DND-41 (cell line): ENCODE measurements at regions not wholly inside any gene's neighbourhood (a gene's known extent, or its start where the extent isn't known, plus 50 kb on each side); places are given as distances from the start of the nearest gene placed in this dataset.

Experiments
- ATAC-seq: fragments of 200-7000 bp; cut with Tn5 transposase; 3 replicates; pipeline ENCODE4 v1.9.1; 2021; ENCODE audit warnings: low read depth; ENCODE audit not compliant: insufficient read depth
- DNase-seq: peaks from one replicate; pipeline ENCODE4 v3.0.0-alpha.2; 2020
- H2AFZ ChIP-seq: 2 replicates; pipeline ENCODE4 v1.6.0; 2012; ENCODE audit warnings: low read depth, low read length
- H3K27ac ChIP-seq: 2 replicates; pipeline ENCODE4 v1.5.1; 2012; ENCODE audit warnings: low read length, inconsistent platforms
- H3K27me3 ChIP-seq: fragments of 200-600 bp; sonication (generic); 2 replicates; pipeline ENCODE4 v1.6.0; 2012; ENCODE audit warnings: low read length, mild to moderate bottlenecking, inconsistent platforms; ENCODE audit not compliant: insufficient read depth, poor library complexity
- H3K36me3 ChIP-seq: 2 replicates; pipeline ENCODE4 v1.5.1; 2012; ENCODE audit warnings: low read length, inconsistent platforms; ENCODE audit not compliant: insufficient read depth
- H3K4me1 ChIP-seq: 2 replicates; pipeline ENCODE4 v1.5.1; 2012; ENCODE audit warnings: mild to moderate bottlenecking, low read length; ENCODE audit not compliant: insufficient read depth
- H3K4me2 ChIP-seq: 2 replicates; pipeline ENCODE4 v1.6.0; 2012; ENCODE audit warnings: mild to moderate bottlenecking, moderate library complexity, low read length, inconsistent platforms; ENCODE audit not compliant: insufficient read depth
- H3K4me3 ChIP-seq, 2 experiments: fragments of 200-600 bp in 1 of 2; shearing (Covaris generic) in 1 of 2; 2 replicates each; pipeline ENCODE4 v1.5.1; 2012 to 2016; ENCODE audit warnings: inconsistent platforms in 2 of 2, low read length in 2 of 2, mild to moderate bottlenecking in 2 of 2, low read depth in 1 of 2, moderate library complexity in 1 of 2
- H3K79me2 ChIP-seq: 2 replicates; pipeline ENCODE4 v1.6.0; 2012; ENCODE audit warnings: low read length, inconsistent platforms; ENCODE audit not compliant: insufficient read depth
- H3K9ac ChIP-seq: 2 replicates; pipeline ENCODE4 v1.6.0; 2012; ENCODE audit warnings: low read depth, mild to moderate bottlenecking, inconsistent platforms, low read length, moderate library complexity
- H3K9me3 ChIP-seq: 2 replicates; pipeline ENCODE4 v1.5.1; 2012; ENCODE audit warnings: low read length, moderate library complexity, mild to moderate bottlenecking, inconsistent platforms; ENCODE audit not compliant: insufficient read depth, severe bottlenecking
- H4K20me1 ChIP-seq: 2 replicates; pipeline ENCODE4 v1.6.0; 2012; ENCODE audit warnings: low read length; ENCODE audit not compliant: insufficient read depth
- EZH2 ChIP-seq: IDR thresholded peaks from 3 replicates; pipeline ENCODE4 v1.6.1; 2012; ENCODE audit warnings: borderline replicate concordance, low read depth, mild to moderate bottlenecking, moderate library complexity, low read length, inconsistent platforms; ENCODE audit not compliant: severe bottlenecking
- TF ChIP-seq, protein P1 (sequence below): IDR thresholded peaks from 2 replicates; pipeline ENCODE4 v1.5.1; 2012; ENCODE audit warnings: borderline replicate concordance, low read length, moderate library complexity, mild to moderate bottlenecking; ENCODE audit not compliant: poor library complexity, severe bottlenecking; ENCODE audit errors: extremely low read depth

DNA sequence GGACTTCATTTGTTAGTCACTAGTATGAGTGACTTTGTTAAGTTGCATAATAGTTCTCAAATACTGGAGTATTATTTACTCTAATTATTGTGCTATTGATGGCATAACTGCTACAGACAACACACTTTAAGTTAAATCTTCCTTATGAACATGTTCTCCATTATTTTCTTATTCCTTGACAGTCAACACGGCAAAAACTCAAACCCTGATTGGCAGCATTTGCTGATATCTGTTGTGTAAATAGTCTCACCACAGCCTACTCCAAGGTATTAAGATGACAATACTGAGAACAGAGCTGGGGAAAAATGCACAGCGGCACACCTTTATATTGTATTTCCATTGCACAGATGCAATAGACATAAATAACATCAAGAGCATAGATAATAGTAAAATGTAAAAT, 568.0 kb upstream of the AADAT start:
- Histone ChIP-seq H4K20me1 (no peaks in the 10 kb centered on the region), H3K9ac (no peak overlapping the region), H3K36me3 (no peaks in the 10 kb centered on the region), H3K4me2 (no peak overlapping the region), H3K4me1 (no peaks in the 10 kb centered on the region), H3K27me3 (no peaks in the 10 kb centered on the region), H3K79me2 (no peaks in the 10 kb centered on the region), H3K27ac (no peak overlapping the region), H3K4me3 (no peak overlapping the region), H3K9me3 (no peaks in the 10 kb centered on the region), H2AFZ (no peak overlapping the region)
- TF ChIP-seq, protein P1, sequence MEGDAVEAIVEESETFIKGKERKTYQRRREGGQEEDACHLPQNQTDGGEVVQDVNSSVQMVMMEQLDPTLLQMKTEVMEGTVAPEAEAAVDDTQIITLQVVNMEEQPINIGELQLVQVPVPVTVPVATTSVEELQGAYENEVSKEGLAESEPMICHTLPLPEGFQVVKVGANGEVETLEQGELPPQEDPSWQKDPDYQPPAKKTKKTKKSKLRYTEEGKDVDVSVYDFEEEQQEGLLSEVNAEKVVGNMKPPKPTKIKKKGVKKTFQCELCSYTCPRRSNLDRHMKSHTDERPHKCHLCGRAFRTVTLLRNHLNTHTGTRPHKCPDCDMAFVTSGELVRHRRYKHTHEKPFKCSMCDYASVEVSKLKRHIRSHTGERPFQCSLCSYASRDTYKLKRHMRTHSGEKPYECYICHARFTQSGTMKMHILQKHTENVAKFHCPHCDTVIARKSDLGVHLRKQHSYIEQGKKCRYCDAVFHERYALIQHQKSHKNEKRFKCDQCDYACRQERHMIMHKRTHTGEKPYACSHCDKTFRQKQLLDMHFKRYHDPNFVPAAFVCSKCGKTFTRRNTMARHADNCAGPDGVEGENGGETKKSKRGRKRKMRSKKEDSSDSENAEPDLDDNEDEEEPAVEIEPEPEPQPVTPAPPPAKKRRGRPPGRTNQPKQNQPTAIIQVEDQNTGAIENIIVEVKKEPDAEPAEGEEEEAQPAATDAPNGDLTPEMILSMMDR = no peak
- ATAC-seq = no peak
- DNase-seq = no peak

DNA sequence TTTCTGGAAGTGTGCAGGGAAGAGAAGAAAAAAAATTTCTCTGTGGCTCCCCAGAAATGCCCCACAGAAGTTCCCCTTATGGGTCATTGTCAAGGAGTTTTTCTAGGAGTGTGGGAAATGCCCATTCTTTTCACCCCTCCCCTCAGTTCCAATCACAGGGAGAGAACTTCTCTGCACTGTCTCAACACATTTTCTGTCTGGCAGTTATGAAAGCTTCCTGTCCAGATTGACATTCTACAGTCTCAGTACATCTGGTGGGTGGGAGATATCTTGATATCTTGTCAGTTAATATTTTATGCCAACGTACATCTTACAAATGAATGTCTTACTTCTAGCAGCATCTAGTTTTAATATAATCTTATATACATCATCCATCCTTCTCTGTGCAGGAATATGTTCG, 566.8 kb upstream of the AADAT start:
- ATAC-seq (no peak), DNase-seq (no peak)
- H3K27me3 ChIP-seq = no peaks in the 10 kb centered on the region
- no peak overlapping the region for H3K4me3 ChIP-seq
- H4K20me1 ChIP-seq = no peaks in the 10 kb centered on the region
- no peak overlapping the region for H3K9ac ChIP-seq
- TF ChIP-seq, protein P1 = no peak
- TF ChIP-seq EZH2 = no peak
- no peak overlapping the region for H2AFZ ChIP-seq
- no peaks in the 10 kb centered on the region for H3K36me3 ChIP-seq
- H3K4me1 ChIP-seq = no peaks in the 10 kb centered on the region
- no peaks in the 10 kb centered on the region for H3K9me3 ChIP-seq
- no peaks in the 10 kb centered on the region for H3K79me2 ChIP-seq
- H3K4me2 ChIP-seq = no peak overlapping the region
- no peak overlapping the region for H3K27ac ChIP-seq

DNA sequence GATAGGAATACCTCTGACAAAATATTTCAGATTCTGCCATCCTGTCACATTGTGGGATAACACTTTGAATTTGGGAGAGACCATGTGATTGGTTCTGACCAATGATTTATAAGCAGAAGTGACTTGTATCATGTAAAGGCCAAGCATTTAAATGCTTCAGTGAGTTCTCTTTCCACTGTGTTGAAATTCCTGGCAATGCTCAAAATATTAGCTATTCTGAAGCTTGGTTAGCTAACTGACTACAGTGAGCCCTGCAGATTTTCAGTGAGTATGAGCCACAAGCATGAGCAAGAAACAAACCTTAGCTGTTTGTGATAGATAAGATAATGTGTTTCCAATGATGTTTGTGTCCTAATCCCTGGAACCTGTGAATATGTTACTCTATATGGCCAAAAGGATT, 562.8 kb upstream of the AADAT start:
- no peak overlapping the region for H2AFZ ChIP-seq
- H3K79me2 ChIP-seq = no peaks in the 10 kb centered on the region
- no peak overlapping the region for H3K27ac ChIP-seq
- no peaks in the 10 kb centered on the region for H3K4me1 ChIP-seq
- no peak overlapping the region for H3K4me2 ChIP-seq
- no peaks in the 10 kb centered on the region for H3K36me3 ChIP-seq
- H3K9me3 ChIP-seq = no peaks in the 10 kb centered on the region
- H3K27me3 ChIP-seq = no peaks in the 10 kb centered on the region
- TF ChIP-seq EZH2 = no peak
- TF ChIP-seq, protein P1 = no peak
- ATAC-seq (no peak), DNase-seq (no peak)
- no peak overlapping the region for H3K9ac ChIP-seq
- H4K20me1 ChIP-seq = no peaks in the 10 kb centered on the region
- H3K4me3 ChIP-seq = no peak overlapping the region

DNA sequence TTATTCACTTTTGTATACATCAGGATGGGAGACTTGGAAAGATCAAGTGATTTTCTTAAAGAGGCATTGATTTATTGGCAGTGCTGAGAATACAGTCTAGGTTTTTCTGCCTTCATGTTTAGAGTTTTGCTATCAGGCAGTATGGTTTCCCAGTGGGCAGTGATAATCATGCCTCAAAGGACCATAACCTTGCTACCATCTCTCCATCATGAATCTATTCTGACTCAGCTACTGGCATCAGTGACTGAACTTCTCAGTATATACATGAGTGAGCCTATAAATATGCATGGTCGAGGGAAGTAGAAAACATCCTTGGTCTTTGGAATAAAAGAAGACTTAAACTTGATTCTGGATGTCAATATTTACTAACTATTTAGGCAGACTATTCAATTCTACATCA, 562.0 kb upstream of the AADAT start:
- H2AFZ ChIP-seq = no peak overlapping the region
- H3K4me3 ChIP-seq = no peak overlapping the region
- no peaks in the 10 kb centered on the region for H3K79me2 ChIP-seq
- H3K27me3 ChIP-seq = no peaks in the 10 kb centered on the region
- H3K9ac ChIP-seq = no peak overlapping the region
- no peak overlapping the region for H3K4me2 ChIP-seq
- ATAC-seq (no peak), DNase-seq (no peak)
- no peak overlapping the region for H3K27ac ChIP-seq
- no peaks in the 10 kb centered on the region for H4K20me1 ChIP-seq
- no peaks in the 10 kb centered on the region for H3K4me1 ChIP-seq
- no peaks in the 10 kb centered on the region for H3K36me3 ChIP-seq
- no peak for TF ChIP-seq EZH2
- TF ChIP-seq, protein P1 = no peak
- no peaks in the 10 kb centered on the region for H3K9me3 ChIP-seq
